ENCODE measurements at regions not wholly inside any gene's neighbourhood (a gene's known extent, or its start where the extent isn't known, plus 50 kb on each side); places are given as distances from the start of the nearest gene placed in this dataset.

DNA sequence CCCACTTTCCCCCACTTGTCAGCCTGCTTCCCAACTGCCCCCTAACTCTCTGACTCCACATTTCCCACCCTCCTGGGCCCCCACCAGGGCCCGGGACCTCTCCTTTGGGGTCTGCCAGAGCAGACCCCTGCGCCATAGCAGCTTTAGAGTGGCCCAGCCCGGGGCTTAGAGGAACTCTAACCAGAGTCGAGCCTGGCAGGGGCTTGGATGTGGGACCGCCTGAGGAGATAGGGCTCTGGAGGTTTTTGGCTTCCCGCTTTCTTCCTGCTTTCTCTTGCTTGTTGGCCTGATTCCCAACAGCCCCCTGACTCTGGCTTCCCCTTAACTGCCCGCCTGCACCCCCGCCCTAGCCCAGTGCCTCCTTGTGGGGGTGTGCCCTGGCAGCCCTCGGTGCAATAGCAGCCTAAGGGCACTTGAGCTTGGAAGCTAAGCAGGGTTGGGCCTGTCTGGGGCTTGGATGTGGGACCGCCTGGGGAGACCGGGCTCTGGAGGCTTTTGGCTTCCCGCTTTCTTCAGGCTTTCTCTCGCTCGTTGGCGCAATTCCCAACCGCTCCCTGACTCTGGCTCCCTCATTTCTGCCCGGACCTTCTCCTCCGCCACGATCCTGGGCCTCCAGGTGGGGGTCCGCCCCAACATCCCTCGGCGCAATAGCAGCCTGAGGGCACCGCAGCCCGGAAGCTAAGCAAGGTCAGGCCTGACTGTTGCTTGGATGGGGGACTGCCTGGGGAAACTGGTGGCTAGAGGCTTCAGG is 2292.0 kb downstream of the TP53TG3F start:
- TF ChIP-seq TAF9B (IDR thresholded peaks at IDR 0.05; ENCODE audit: partially characterized antibody) (no peak), SMAD4 (CRISPR knock-in tag; conservative IDR thresholded peaks at IDR 0.05) (no peak), CHD2 (IDR thresholded peaks at IDR 0.05; ENCODE audit: low read depth, low read length) (no peak), ILF3 (IDR thresholded peaks at IDR 0.05; ENCODE audit: borderline replicate concordance) (no peak), ZNF324 (CRISPR knock-in tag; IDR thresholded peaks at IDR 0.05) (no peak), CBX5 (IDR thresholded peaks at IDR 0.05; ENCODE audit: borderline replicate concordance, low read depth) (no peak), ZNF41 (CRISPR knock-in tag; conservative IDR thresholded peaks at IDR 0.05) (no peak), SRF (CRISPR knock-in tag; IDR thresholded peaks at IDR 0.05) (no peak), E2F3 (CRISPR knock-in tag; IDR thresholded peaks at IDR 0.05) (no peak), TAF7 (tag; IDR thresholded peaks at IDR 0.05) (no peak), TCF7 (IDR thresholded peaks at IDR 0.05; ENCODE audit: borderline replicate concordance) (no peak), CREB5 (CRISPR knock-in tag; IDR thresholded peaks at IDR 0.05) (no peak)
- TF ChIP-seq, protein P1, sequence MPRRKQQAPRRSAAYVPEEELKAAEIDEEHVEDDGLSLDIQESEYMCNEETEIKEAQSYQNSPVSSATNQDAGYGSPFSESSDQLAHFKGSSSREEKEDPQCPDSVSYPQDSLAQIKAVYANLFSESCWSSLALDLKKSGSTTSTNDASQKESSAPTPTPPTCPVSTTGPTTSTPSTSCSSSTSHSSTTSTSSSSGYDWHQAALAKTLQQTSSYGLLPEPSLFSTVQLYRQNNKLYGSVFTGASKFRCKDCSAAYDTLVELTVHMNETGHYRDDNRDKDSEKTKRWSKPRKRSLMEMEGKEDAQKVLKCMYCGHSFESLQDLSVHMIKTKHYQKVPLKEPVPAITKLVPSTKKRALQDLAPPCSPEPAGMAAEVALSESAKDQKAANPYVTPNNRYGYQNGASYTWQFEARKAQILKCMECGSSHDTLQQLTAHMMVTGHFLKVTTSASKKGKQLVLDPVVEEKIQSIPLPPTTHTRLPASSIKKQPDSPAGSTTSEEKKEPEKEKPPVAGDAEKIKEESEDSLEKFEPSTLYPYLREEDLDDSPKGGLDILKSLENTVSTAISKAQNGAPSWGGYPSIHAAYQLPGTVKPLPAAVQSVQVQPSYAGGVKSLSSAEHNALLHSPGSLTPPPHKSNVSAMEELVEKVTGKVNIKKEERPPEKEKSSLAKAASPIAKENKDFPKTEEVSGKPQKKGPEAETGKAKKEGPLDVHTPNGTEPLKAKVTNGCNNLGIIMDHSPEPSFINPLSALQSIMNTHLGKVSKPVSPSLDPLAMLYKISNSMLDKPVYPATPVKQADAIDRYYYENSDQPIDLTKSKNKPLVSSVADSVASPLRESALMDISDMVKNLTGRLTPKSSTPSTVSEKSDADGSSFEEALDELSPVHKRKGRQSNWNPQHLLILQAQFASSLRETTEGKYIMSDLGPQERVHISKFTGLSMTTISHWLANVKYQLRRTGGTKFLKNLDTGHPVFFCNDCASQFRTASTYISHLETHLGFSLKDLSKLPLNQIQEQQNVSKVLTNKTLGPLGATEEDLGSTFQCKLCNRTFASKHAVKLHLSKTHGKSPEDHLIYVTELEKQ (CRISPR knock-in tag; IDR thresholded peaks at IDR 0.05), result no peak
- no TSS peak for BruUV-seq (replicated peaks)
- Histone ChIP-seq H3K36me3 (ENCODE audit: control insufficient read depth, insufficient read depth, low read length) (no peaks in the 10 kb centered on the region), H3K4me3 (no peak overlapping the region), H3K9ac (ENCODE audit: insufficient read depth in 1 of 2, low read depth in 2 of 2, low read length in 2 of 2) (no peak overlapping the region), H3K9me1 (ENCODE audit: control insufficient read depth, insufficient read depth, low read length) (no peaks in the 10 kb centered on the region), H3K4me1 (replicated peaks in 1 of 2; ENCODE audit: control insufficient read depth in 2 of 2, insufficient read depth in 2 of 2, low read length in 2 of 2) (no peaks in the 10 kb centered on the region), H3K4me2 (ENCODE audit: insufficient read depth, low read length) (no peak overlapping the region), H2AFZ (ENCODE audit: low read depth, low read length) (no peak overlapping the region), H3K27me3 (ENCODE audit: control insufficient read depth in 2 of 2, insufficient read depth in 2 of 2, low read length in 2 of 2) (no peaks in the 10 kb centered on the region), H3K79me2 (ENCODE audit: control insufficient read depth, insufficient read depth, low read length) (no peaks in the 10 kb centered on the region), H3K9me3 (replicated peaks; ENCODE audit: control insufficient read depth, insufficient read depth, low read depth, low read length) (no peaks in the 10 kb centered on the region), H3K27ac (ENCODE audit: extremely low read depth, low read depth, low read length) (no peak overlapping the region), H4K20me1 (replicated peaks; ENCODE audit: control insufficient read depth, insufficient read depth, low read length) (no peaks in the 10 kb centered on the region)
- ATAC-seq, result no peak
- intact Hi-C loops (cut with micrococcal nuclease), result no loop called here
- no peak for DNase-seq (ENCODE audit: extremely low read depth in 1 of 4, low spot score in 3 of 4)
- ChIA-PET POLR2A (no interaction called here), CTCF (ENCODE audit: low intra/inter-chr PET ratio) (no interaction called here)
- WGBS (ENCODE audit: insufficient coverage, low coverage, missing lambda C conversion rate), result 2% methylated on average over 18 of the region's 24 CpGs
- in situ Hi-C loops (cut with MboI), result no loop called here
- FAIRE-seq, result no peak

All from K562 (cell line).